GM21529 (cell line): ENCODE measurements at regions not wholly inside any gene's neighbourhood (a gene's known extent, or its start where the extent isn't known, plus 50 kb on each side); places are given as distances from the start of the nearest gene placed in this dataset.
"Not testable (repeated sequence)": the region's sequence is repeated elsewhere in the genome, so short reads cannot be mapped to it uniquely, and the experiment has no call there.

ENCODE experiments used
- ATAC-seq: cut with Tn5 transposase; IDR thresholded peaks from one replicate; pipeline ENCODE4 v1.9.1; 2021; ENCODE audit not compliant: unreplicated experiment

DNA sequence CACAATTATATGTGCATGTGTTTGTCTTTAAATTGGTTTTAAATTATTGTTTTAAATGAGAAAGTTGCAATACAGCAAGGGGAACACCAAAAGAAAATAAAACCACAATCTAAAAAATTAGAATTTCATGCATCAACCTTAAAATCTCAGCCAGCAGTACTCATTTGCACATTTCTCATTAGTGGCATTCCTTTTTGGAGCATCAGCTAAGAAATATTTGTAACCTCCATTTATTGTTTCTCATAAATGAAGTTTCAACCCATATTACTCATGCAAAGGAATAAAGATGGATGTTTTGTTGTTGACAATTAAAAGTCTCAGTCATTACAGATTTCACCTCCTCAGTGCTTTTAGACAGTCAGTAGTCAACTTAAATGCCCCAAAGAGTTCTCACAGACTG, 160.1 kb downstream of the TBX15 start:
- ATAC-seq, result no peak

DNA sequence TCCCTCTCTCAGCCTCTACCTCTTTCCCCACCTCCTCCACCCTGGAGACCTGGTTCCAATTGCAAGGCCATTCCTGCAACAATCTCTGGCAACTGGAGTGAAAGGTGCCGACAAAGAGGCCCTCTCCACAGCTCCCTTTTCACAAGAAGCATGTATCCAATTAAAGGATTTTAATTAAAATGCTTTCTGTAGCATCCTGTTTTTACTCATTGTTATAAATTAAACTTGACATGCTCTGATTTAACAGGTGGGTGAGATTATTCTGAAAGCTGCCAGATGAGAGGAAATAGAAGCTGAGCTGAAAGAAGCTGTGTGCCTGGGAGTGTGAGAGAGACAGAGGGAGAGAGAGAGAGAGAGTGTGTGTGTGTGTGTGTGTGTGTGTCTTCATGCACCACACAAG, 160.5 kb downstream of the TBX15 start:
- no peak for ATAC-seq

DNA sequence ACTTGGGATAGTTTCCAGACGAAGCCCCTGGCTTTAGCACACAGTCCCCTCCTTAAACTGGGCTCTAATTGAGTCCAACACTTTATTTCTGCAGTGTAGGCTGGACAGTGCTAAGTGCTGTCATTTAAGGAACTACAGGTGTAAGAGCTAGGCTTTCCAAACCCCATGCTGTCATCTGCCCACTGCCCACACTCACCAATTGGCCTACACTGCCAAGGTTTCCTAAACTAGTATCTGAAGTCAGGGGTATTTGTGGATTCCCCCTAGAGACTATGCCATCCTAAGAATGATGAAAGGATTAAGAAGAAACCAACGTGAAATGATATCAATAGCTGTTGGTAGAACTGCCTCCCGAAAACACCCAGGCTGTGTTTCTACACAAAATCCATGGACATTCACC, 160.9 kb downstream of the TBX15 start:
- no peak for ATAC-seq

- ATAC-seq, result no peak
Observed at GRCh38 chr1:118826669-118827068, 161.5 kb downstream of the TBX15 start.

DNA sequence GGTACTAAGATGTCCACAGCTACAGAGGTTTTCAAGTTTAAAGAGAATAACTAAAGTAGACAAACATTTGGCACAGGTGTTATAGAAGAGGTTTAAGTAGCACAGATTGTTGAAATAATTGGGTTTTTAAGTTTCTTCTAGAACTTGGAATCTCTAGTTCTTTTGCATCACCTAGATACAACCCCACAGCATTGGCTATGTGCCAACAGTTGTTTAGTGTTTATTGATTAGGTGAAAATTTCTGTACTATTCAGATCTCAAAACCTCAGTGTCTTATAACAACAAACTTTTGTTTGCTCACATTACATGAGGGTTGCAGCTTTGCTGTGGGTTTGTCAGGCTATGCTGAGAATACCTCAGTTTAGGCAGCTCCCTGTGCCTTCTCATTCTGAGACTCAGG, 162.5 kb downstream of the TBX15 start:
- ATAC-seq, result no peak

DNA sequence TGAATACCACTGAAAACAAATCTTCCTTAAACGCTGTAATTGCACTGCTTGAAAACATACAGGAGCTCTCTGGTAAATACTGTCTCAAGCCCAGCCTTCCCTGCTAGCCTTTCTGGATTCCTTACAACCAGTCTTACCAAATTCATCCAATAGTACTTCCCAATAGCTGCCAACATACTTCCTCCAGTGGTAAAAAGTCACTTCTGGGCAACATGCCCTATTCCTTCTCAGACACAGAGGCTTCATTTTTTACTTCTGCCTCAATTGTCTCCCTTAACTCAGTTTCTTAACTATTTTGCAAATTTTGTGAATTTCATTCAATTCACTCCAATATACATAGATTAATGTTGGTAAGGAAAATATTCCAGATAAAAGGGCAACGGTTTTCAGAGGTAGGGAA, 166.3 kb downstream of the TBX15 start:
- ATAC-seq, result no peak

DNA sequence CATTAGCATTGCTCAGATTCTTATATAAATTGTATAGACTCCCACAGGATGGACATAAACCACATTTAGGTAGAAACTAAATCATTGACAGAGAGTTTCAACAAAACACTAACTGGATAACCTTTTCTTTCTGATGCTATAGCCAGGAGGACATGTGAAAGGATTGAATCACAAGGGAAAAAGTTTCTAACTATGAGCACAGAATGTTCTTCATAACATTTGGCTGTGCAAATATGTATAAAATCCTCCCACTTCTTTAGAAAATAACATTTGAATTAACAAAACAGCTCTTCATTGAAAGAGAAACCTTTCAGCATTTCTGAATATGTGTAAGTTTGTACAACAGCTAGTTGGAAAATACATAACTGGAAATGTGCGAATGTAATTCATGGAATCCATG, 167.3 kb downstream of the TBX15 start:
- no peak for ATAC-seq

GRCh38 chr1:118815909-118816308, 172.2 kb downstream of the TBX15 start:
- no peak for ATAC-seq

GRCh38 chr1:118812555-118812954, 175.6 kb downstream of the TBX15 start:
- no peak for ATAC-seq

- ATAC-seq, result no peak
Observed at GRCh38 chr1:118811156-118811555, 177.0 kb downstream of the TBX15 start.

DNA sequence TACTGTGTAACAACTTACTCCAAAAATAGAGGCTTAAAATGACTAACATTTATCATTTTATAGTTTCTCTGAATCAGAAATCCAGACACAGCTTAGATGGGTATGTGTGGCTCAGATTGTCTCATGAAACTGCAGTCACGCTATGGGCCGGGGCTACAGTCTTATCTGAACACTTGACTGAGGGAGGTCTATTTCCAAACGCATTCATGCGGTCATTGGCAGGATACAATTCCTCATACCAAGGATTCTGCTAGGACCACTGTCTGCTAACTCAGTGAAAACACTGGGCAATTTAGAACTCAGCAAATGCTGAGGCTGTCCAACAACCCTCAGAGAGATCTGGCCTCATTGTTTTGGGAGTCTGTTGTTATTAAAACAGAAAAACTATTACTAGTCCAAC, 178.6 kb downstream of the TBX15 start:
- ATAC-seq, result no peak

DNA sequence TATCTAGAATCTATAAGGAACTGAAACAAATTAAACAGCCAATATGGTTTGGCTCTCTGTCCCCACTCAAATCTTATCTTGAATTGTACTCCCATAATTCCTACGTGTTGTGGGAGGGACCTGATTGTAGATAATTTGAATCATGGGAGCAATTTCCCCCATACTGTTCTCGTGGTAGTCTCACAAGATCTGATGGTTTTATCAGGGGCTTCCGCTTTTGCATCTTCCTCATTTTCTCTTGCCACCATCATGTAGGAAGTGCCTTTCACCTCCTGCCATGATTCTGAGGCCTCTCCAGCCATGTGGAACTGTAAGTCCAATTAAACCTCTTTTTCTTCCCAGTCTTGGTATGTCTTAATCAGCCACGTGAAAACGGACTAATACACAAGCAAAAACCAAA, 185.0 kb downstream of the TBX15 start:
- ATAC-seq, result not testable (repeated sequence)

DNA sequence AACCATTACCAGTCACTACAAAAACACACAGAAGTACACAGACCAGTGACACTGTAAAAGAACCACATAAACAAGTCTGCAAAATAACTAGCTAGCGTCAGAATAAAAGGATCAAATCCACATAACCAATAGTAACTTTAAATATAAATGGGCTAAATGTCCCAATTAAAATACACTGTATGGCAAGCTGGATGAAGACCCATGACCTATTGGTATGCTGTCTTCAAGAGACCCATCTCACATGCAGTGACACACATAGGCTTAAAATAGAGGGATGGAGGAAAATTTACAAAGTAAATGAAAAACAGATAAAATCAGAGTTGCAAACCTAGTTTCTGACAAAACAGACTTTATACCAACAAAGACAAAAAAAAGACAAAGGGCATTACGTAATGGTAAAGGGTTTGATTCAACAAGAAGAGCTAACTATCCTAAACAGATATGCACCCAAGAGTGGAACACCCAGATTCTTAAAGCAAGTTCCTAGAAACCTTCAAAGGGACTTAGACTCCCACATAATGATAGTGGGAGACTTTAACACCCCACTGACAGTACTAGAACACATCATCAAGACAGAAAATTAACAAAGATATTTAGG, 196.9 kb downstream of the TBX15 start:
- no peak for ATAC-seq

GRCh38 chr1:118788463-118788862, 199.7 kb downstream of the TBX15 start:
- no peak for ATAC-seq

GRCh38 chr1:118786454-118787155, 201.5 kb downstream of the TBX15 start:
- ATAC-seq, result no peak

GRCh38 chr1:118785246-118785645, 202.9 kb downstream of the TBX15 start:
- no peak for ATAC-seq

- no peak for ATAC-seq
Observed at GRCh38 chr1:118783095-118783758, 204.9 kb downstream of the TBX15 start.

- no peak for ATAC-seq
Observed at GRCh38 chr1:118773656-118774055, 214.5 kb downstream of the TBX15 start.

GRCh38 chr1:118767971-118768370, 220.2 kb downstream of the TBX15 start:
- no peak for ATAC-seq

GRCh38 chr1:118753976-118754375, 234.2 kb downstream of the TBX15 start:
- no peak for ATAC-seq

- ATAC-seq, result no peak
Observed at GRCh38 chr1:118751166-118751565, 237.0 kb downstream of the TBX15 start.

DNA sequence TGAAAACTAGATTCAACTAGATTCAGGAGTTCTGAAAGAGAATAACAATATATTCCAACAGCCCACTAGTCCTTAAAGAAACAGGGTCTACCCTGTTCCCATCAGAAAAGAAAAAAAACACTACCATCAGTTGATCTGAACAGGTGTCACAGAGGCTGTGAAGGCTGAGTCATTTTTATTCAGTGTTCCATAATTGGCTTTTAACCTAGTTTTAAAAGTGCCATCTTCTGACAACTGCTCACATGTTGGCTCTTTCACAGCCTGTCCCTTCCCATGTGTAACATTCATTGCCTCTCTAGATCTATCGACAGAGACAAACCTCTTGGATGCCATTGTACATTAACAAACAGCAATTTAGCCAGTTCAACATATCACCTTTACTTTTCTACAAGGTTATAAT, 243.7 kb downstream of the TBX15 start:
- no peak for ATAC-seq
